B cell (primary cell): ENCODE measurements at regions not wholly inside any gene's neighbourhood (a gene's known extent, or its start where the extent isn't known, plus 50 kb on each side); places are given as distances from the start of the nearest gene placed in this dataset.
A peak's percentile ranks its signal among the peaks of the same experiment; 100 is the strongest.

Source experiments
- ATAC-seq: fragments of 200-7000 bp; cut with Tn5 transposase; one replicate; pipeline ENCODE4 v1.10.0; 2021; ENCODE audit warnings: low read depth, mild to moderate bottlenecking, moderate number of reproducible peaks, moderate library complexity
- CTCF ChIA-PET: fragments of 350-600 bp; sonication (Branson Sonifier 250); formaldehyde crosslinking; loops from one replicate; lab custom pipeline; 2021; ENCODE audit warnings: antibody characterized with exemption, inconsistent platforms; lab: Charles Lee
- POLR2A ChIA-PET: fragments of 350-600 bp; sonication (Branson Sonifier 250); formaldehyde crosslinking; loops from one replicate; lab custom pipeline; 2021; ENCODE audit warnings: antibody characterized with exemption; lab: Charles Lee
- DNase-seq: peaks from one replicate; pipeline ENCODE4 v3.0.0; 2013
- H2AFZ ChIP-seq: 2 replicates; pipeline ENCODE4 v1.6.1; 2012; ENCODE audit warnings: mild to moderate bottlenecking, low read depth, low read length; ENCODE audit not compliant: insufficient read depth, poor library complexity, severe bottlenecking
- H3K27ac ChIP-seq, 2 donors: 1 replicate in 1 of 2; 2 replicates in 1 of 2; pipeline ENCODE4 v1.5.1; 2012 to 2013; ENCODE audit warnings: low read length in 2 of 2, mild to moderate bottlenecking in 2 of 2, moderate library complexity in 1 of 2
- H3K27me3 ChIP-seq, 4 experiments: fragments of 200-600 bp in 1 of 4; sonication (generic) in 1 of 4; replicated peaks in 1 of 4; 1 replicate in 2 of 4; 2 replicates in 2 of 4; pipeline versions ENCODE4 v1.6.1 to v1.7.0; 2013 to 2016; ENCODE audit warnings: low read length in 3 of 4, mild to moderate bottlenecking in 2 of 4, mixed read lengths in 1 of 4, moderate library complexity in 1 of 4; ENCODE audit not compliant: insufficient read depth in 4 of 4, control insufficient read depth in 3 of 4; ENCODE audit errors: control extremely low read depth in 1 of 4
- H3K36me3 ChIP-seq, 2 experiments: replicated peaks in 1 of 2; 1 replicate in 1 of 2; 2 replicates in 1 of 2; pipeline versions ENCODE4 v1.6.1 to v1.7.1; 2013; ENCODE audit warnings: low read length in 1 of 2; ENCODE audit not compliant: insufficient read depth in 2 of 2, control insufficient read depth in 1 of 2; ENCODE audit errors: control extremely low read depth in 1 of 2, extremely low read depth in 1 of 2
- H3K4me1 ChIP-seq, 2 donors: fragments of 200-600 bp in 1 of 2; sonication (generic) in 1 of 2; 1 replicate in 1 of 2; 2 replicates in 1 of 2; pipeline versions ENCODE4 v1.5.1 to v1.6.1; 2013 to 2017; ENCODE audit warnings: low read length in 2 of 2; ENCODE audit not compliant: control insufficient read depth in 2 of 2, insufficient read depth in 2 of 2
- H3K4me2 ChIP-seq: replicated peaks from 2 replicates; pipeline ENCODE3; 2012; ENCODE audit warnings: mild to moderate bottlenecking, low read depth, low read length; ENCODE audit not compliant: poor library complexity, severe bottlenecking
- H3K4me3 ChIP-seq, 5 experiments: fragments of 200-600 bp in 1 of 5; sonication (generic) in 1 of 5; 1 replicate in 3 of 5; 2 replicates in 2 of 5; pipeline versions ENCODE4 v1.5.1 to v1.7.0; 2011 to 2016; ENCODE audit warnings: low read length in 4 of 5, mild to moderate bottlenecking in 4 of 5, low read depth in 2 of 5, control low read depth in 1 of 5, moderate library complexity in 1 of 5; ENCODE audit not compliant: insufficient read depth in 1 of 5; ENCODE audit errors: control extremely low read depth in 1 of 5, extremely low read depth in 1 of 5
- H3K79me2 ChIP-seq: fragments of 200-600 bp; sonication (generic); one replicate; pipeline ENCODE4 v1.6.0; 2016; ENCODE audit warnings: low read length; ENCODE audit not compliant: control insufficient read depth, insufficient read depth
- H3K9ac ChIP-seq: fragments of 200-600 bp; sonication (generic); 2 replicates; pipeline ENCODE4 v1.6.1; 2017; ENCODE audit warnings: mild to moderate bottlenecking, low read length, moderate library complexity
- H3K9me3 ChIP-seq, 3 donors: one replicate each; pipeline versions ENCODE4 v1.6.1 to v1.7.1; 2013; ENCODE audit warnings: low read length in 2 of 3; ENCODE audit not compliant: control insufficient read depth in 2 of 3, insufficient read depth in 1 of 3; ENCODE audit errors: control extremely low read depth in 1 of 3
- H4K20me1 ChIP-seq: 2 replicates; pipeline ENCODE4 v1.6.0; 2012; ENCODE audit warnings: mild to moderate bottlenecking, low read length; ENCODE audit not compliant: insufficient read depth, control insufficient read depth, poor library complexity, severe bottlenecking
- H3K27ac Mint-ChIP-seq: one replicate; pipeline ENCODE4 v1.8.0; 2021; ENCODE audit warnings: mixed read lengths
- H3K27me3 Mint-ChIP-seq: one replicate; pipeline ENCODE4 v1.8.0; 2021; ENCODE audit warnings: mixed read lengths
- H3K4me1 Mint-ChIP-seq: one replicate; pipeline ENCODE4 v1.8.0; 2021; ENCODE audit warnings: mixed read lengths
- H3K4me3 Mint-ChIP-seq: one replicate; pipeline ENCODE4 v1.8.0; 2021; ENCODE audit warnings: mixed read lengths
- H3K9me3 Mint-ChIP-seq: one replicate; pipeline ENCODE4 v1.8.0; 2022; ENCODE audit warnings: mixed read lengths; ENCODE audit not compliant: insufficient read depth
- CTCF ChIP-seq: fragments of 200-600 bp; IDR thresholded peaks from one replicate; pipeline ENCODE4 v1.8.0; 2022; ENCODE audit warnings: antibody characterized with exemption, mild to moderate bottlenecking
- EZH2 ChIP-seq: IDR thresholded peaks from 2 replicates; pipeline ENCODE4 v1.6.1; 2012; ENCODE audit warnings: borderline replicate concordance, low read depth, mild to moderate bottlenecking, moderate library complexity, low read length; ENCODE audit not compliant: insufficient read depth, poor library complexity, severe bottlenecking
- WGBS: methylation state at CpG from one replicate; pipeline ENCODE4 v1.1.5; 2013; ENCODE audit warnings: missing lambda C conversion rate; ENCODE audit not compliant: insufficient coverage; 5-methylcytosine and 5-hydroxymethylcytosine counted together
- intact Hi-C: fragments of 100-400 bp; cut with micrococcal nuclease; formaldehyde crosslinking; loops from one replicate; pipeline ENCODE4 v1.10.0; 2022

GRCh38 chr1:229107972-229108371 is 162.9 kb upstream of the RAB4A start:
- Histone ChIP-seq H3K9me3 (peaks cover 0 to 10% (median 0%) of the 10 kb centered on the region in 3 donors), H2AFZ (no peak overlapping the region), H4K20me1 (no peaks in the 10 kb centered on the region), H3K4me2 (no peak overlapping the region), H3K4me1 (peaks cover 6 to 15% of the 10 kb centered on the region in 2 donors), H3K4me3 (no peak overlapping the region), H3K79me2 (no peaks in the 10 kb centered on the region), H3K27ac (no peak overlapping the region), H3K36me3 (no peaks in the 10 kb centered on the region), H3K27me3 (peaks cover 0 to 5% (median 0%) of the 10 kb centered on the region in 4 experiments), H3K9ac (no peak overlapping the region)
- Mint-ChIP-seq H3K9me3 (no peaks in the 10 kb centered on the region), H3K27me3 (peaks cover 17% of the 10 kb centered on the region), H3K4me1 (peaks cover 2% of the 10 kb centered on the region), H3K27ac (peak overlapping the region; percentile 12), H3K4me3 (no peak overlapping the region)
- intact Hi-C loops = no loop called here
- DNase-seq = no peak
- WGBS = no CpG with 5 or more reads among the region's 2 CpGs
- ChIA-PET POLR2A (no interaction called here), CTCF (no interaction called here)
- ATAC-seq = no peak
- TF ChIP-seq EZH2 (no peak), CTCF (no peak)

- 91% methylated on average over 9 of the region's 10 CpGs for WGBS
- Histone ChIP-seq H3K79me2 (no peaks in the 10 kb centered on the region), H2AFZ (no peak overlapping the region), H3K4me2 (no peak overlapping the region), H3K27ac (no peak overlapping the region), H3K4me1 (peaks cover 6 to 15% of the 10 kb centered on the region in 2 donors), H3K36me3 (no peaks in the 10 kb centered on the region), H3K4me3 (no peak overlapping the region), H4K20me1 (no peaks in the 10 kb centered on the region), H3K9ac (no peak overlapping the region), H3K9me3 (peaks cover 0 to 10% (median 0%) of the 10 kb centered on the region in 3 donors), H3K27me3 (peaks cover 0 to 5% (median 0%) of the 10 kb centered on the region in 4 experiments)
- Mint-ChIP-seq H3K4me3 (no peak overlapping the region), H3K27ac (no peak overlapping the region), H3K4me1 (peaks cover 2% of the 10 kb centered on the region), H3K27me3 (peaks cover 12% of the 10 kb centered on the region), H3K9me3 (no peaks in the 10 kb centered on the region)
- CTCF ChIA-PET = no interaction called here
- POLR2A ChIA-PET = no interaction called here
- DNase-seq (no peak), ATAC-seq (no peak)
- intact Hi-C loops = no loop called here
- no peak for TF ChIP-seq EZH2
- TF ChIP-seq CTCF = no peak
Observed at GRCh38 chr1:229108598-229109201, 162.2 kb upstream of the RAB4A start.
